ENCODE measurements at regions not wholly inside any gene's neighbourhood (a gene's known extent, or its start where the extent isn't known, plus 50 kb on each side); places are given as distances from the start of the nearest gene placed in this dataset.
A peak's percentile ranks its signal among the peaks of the same experiment; 100 is the strongest.

- DNase-seq, result no peak
These were observed 349.0 kb downstream of the PCDH7 start for GRCh38 chr4:31069151-31069550.

- no peak for DNase-seq
These were observed 351.6 kb downstream of the PCDH7 start for GRCh38 chr4:31071508-31072486.

- no peak for DNase-seq
These were observed 355.8 kb downstream of the PCDH7 start for GRCh38 chr4:31075969-31076368.

- DNase-seq, result no peak
These were observed 358.5 kb downstream of the PCDH7 start for GRCh38 chr4:31078661-31079060.

GRCh38 chr4:31080887-31081286 lies 360.7 kb downstream of the PCDH7 start:
- DNase-seq, result no peak

GRCh38 chr4:31081366-31081765 lies 361.2 kb downstream of the PCDH7 start:
- DNase-seq, result no peak

GRCh38 chr4:31083456-31083855 lies 363.3 kb downstream of the PCDH7 start:
- DNase-seq, result no peak

GRCh38 chr4:31084806-31085416 lies 364.7 kb downstream of the PCDH7 start:
- DNase-seq, result no peak

- no peak for DNase-seq
These were observed 365.5 kb downstream of the PCDH7 start for GRCh38 chr4:31085689-31086088.

- DNase-seq, result no peak
These were observed 366.7 kb downstream of the PCDH7 start for GRCh38 chr4:31086756-31087330.

- no peak for DNase-seq
These were observed 368.5 kb downstream of the PCDH7 start for GRCh38 chr4:31088600-31089230.

GRCh38 chr4:31089815-31090214 lies 369.6 kb downstream of the PCDH7 start:
- DNase-seq, result peak; percentile 12

GRCh38 chr4:31094474-31094873 lies 374.3 kb downstream of the PCDH7 start:
- DNase-seq, result no peak

GRCh38 chr4:31097999-31098398 lies 377.8 kb downstream of the PCDH7 start:
- DNase-seq, result no peak

GRCh38 chr4:31100536-31100935 lies 380.4 kb downstream of the PCDH7 start:
- DNase-seq, result no peak

GRCh38 chr4:31104043-31104442 lies 383.9 kb downstream of the PCDH7 start:
- DNase-seq, result no peak

GRCh38 chr4:31104577-31104976 lies 384.4 kb downstream of the PCDH7 start:
- DNase-seq, result no peak

GRCh38 chr4:31106419-31106818 lies 386.2 kb downstream of the PCDH7 start:
- no peak for DNase-seq

GRCh38 chr4:31107362-31107761 lies 387.2 kb downstream of the PCDH7 start:
- DNase-seq, result no peak

- DNase-seq, result no peak
These were observed 388.6 kb downstream of the PCDH7 start for GRCh38 chr4:31108762-31109161.

GRCh38 chr4:31111790-31112189 lies 391.6 kb downstream of the PCDH7 start:
- DNase-seq, result no peak

- no peak for DNase-seq
These were observed 394.6 kb downstream of the PCDH7 start for GRCh38 chr4:31114816-31115215.

GRCh38 chr4:31124008-31124585 lies 403.9 kb downstream of the PCDH7 start:
- no peak for DNase-seq
